Neuron (in vitro differentiated cells): ENCODE measurements at regions not wholly inside any gene's neighbourhood (a gene's known extent, or its start where the extent isn't known, plus 50 kb on each side); places are given as distances from the start of the nearest gene placed in this dataset.
"Not testable (repeated sequence)": the region's sequence is repeated elsewhere in the genome, so short reads cannot be mapped to it uniquely, and the experiment has no call there.

Experiments used
- H2AFZ ChIP-seq: one replicate; pipeline ENCODE4 v1.6.1; 2013; ENCODE audit warnings: low read depth, mild to moderate bottlenecking, inconsistent platforms, low read length, moderate library complexity
- H3K27me3 ChIP-seq: one replicate; pipeline ENCODE4 v1.6.1; 2013; ENCODE audit warnings: low read length; ENCODE audit not compliant: insufficient read depth
- H3K36me3 ChIP-seq: one replicate; pipeline ENCODE4 v1.6.1; 2013; ENCODE audit warnings: low read length; ENCODE audit not compliant: insufficient read depth
- H3K4me1 ChIP-seq: one replicate; pipeline ENCODE4 v1.6.1; 2013; ENCODE audit warnings: low read length; ENCODE audit not compliant: insufficient read depth
- H3K4me3 ChIP-seq: 2 replicates; pipeline ENCODE4 v1.5.1; 2013; ENCODE audit warnings: mild to moderate bottlenecking, low read length, moderate library complexity
- H3K9me3 ChIP-seq: one replicate; pipeline ENCODE4 v1.6.1; 2013; ENCODE audit warnings: low read length

- Histone ChIP-seq H3K4me3 (no peak overlapping the region), H3K36me3 (no peaks in the 10 kb centered on the region), H2AFZ (no peak overlapping the region), H3K4me1 (no peaks in the 10 kb centered on the region), H3K9me3 (no peaks in the 10 kb centered on the region), H3K27me3 (no peaks in the 10 kb centered on the region)
These were observed 682.2 kb upstream of the ANKRD30A start for GRCh38 chr10:36443233-36443632.

GRCh38 chr10:36441557-36441956 lies 683.8 kb upstream of the ANKRD30A start:
- no peaks in the 10 kb centered on the region for H3K27me3 ChIP-seq
- H3K4me3 ChIP-seq = no peak overlapping the region

GRCh38 chr10:36440539-36440938 lies 684.9 kb upstream of the ANKRD30A start:
- Histone ChIP-seq H3K4me3 (no peak overlapping the region), H3K9me3 (no peaks in the 10 kb centered on the region), H3K36me3 (no peaks in the 10 kb centered on the region), H3K4me1 (no peaks in the 10 kb centered on the region), H3K27me3 (no peaks in the 10 kb centered on the region), H2AFZ (no peak overlapping the region)

More at GRCh38 chr10:36441557-36441956, 683.8 kb upstream of the ANKRD30A start:
- Histone ChIP-seq H3K4me1 (no peaks in the 10 kb centered on the region), H2AFZ (no peak overlapping the region), H3K36me3 (no peaks in the 10 kb centered on the region), H3K9me3 (no peaks in the 10 kb centered on the region)

GRCh38 chr10:36437367-36437766 lies 688.0 kb upstream of the ANKRD30A start:
- no peak overlapping the region for H3K4me3 ChIP-seq
- H2AFZ ChIP-seq = no peak overlapping the region
- no peaks in the 10 kb centered on the region for H3K9me3 ChIP-seq
- no peaks in the 10 kb centered on the region for H3K27me3 ChIP-seq
- H3K4me1 ChIP-seq = no peaks in the 10 kb centered on the region
- no peaks in the 10 kb centered on the region for H3K36me3 ChIP-seq

GRCh38 chr10:36428507-36428906 lies 696.9 kb upstream of the ANKRD30A start:
- no peaks in the 10 kb centered on the region for H3K36me3 ChIP-seq
- H2AFZ ChIP-seq = no peak overlapping the region
- no peaks in the 10 kb centered on the region for H3K4me1 ChIP-seq
- H3K27me3 ChIP-seq = no peaks in the 10 kb centered on the region
- H3K4me3 ChIP-seq = no peak overlapping the region
- no peaks in the 10 kb centered on the region for H3K9me3 ChIP-seq

- Histone ChIP-seq H3K4me1 (no peaks in the 10 kb centered on the region), H3K36me3 (no peaks in the 10 kb centered on the region), H2AFZ (no peak overlapping the region), H3K9me3 (no peaks in the 10 kb centered on the region), H3K4me3 (no peak overlapping the region), H3K27me3 (no peaks in the 10 kb centered on the region)
These were observed 700.1 kb upstream of the ANKRD30A start for GRCh38 chr10:36425131-36425797.

- Histone ChIP-seq H3K4me1 (no peaks in the 10 kb centered on the region), H2AFZ (no peak overlapping the region), H3K4me3 (no peak overlapping the region), H3K27me3 (no peaks in the 10 kb centered on the region), H3K9me3 (no peaks in the 10 kb centered on the region), H3K36me3 (no peaks in the 10 kb centered on the region)
These were observed 700.9 kb upstream of the ANKRD30A start for GRCh38 chr10:36424502-36424901.

- Histone ChIP-seq H2AFZ (no peak overlapping the region), H3K4me3 (no peak overlapping the region), H3K4me1 (no peaks in the 10 kb centered on the region), H3K27me3 (no peaks in the 10 kb centered on the region), H3K9me3 (no peaks in the 10 kb centered on the region), H3K36me3 (no peaks in the 10 kb centered on the region)
These were observed 701.6 kb upstream of the ANKRD30A start for GRCh38 chr10:36423821-36424248.

- Histone ChIP-seq H2AFZ (no peak overlapping the region), H3K9me3 (no peaks in the 10 kb centered on the region), H3K36me3 (no peaks in the 10 kb centered on the region), H3K27me3 (no peaks in the 10 kb centered on the region), H3K4me3 (no peak overlapping the region), H3K4me1 (no peaks in the 10 kb centered on the region)
These were observed 703.4 kb upstream of the ANKRD30A start for GRCh38 chr10:36421992-36422391.

- H3K36me3 ChIP-seq = no peaks in the 10 kb centered on the region
- H2AFZ ChIP-seq = no peak overlapping the region
- no peaks in the 10 kb centered on the region for H3K4me1 ChIP-seq
- no peaks in the 10 kb centered on the region for H3K9me3 ChIP-seq
- H3K4me3 ChIP-seq = no peak overlapping the region
- H3K27me3 ChIP-seq = no peaks in the 10 kb centered on the region
These were observed 708.9 kb upstream of the ANKRD30A start for GRCh38 chr10:36416513-36416912.

GRCh38 chr10:36412942-36413341 lies 712.5 kb upstream of the ANKRD30A start:
- no peaks in the 10 kb centered on the region for H3K27me3 ChIP-seq
- no peaks in the 10 kb centered on the region for H3K36me3 ChIP-seq
- H3K4me1 ChIP-seq = no peaks in the 10 kb centered on the region
- no peak overlapping the region for H3K4me3 ChIP-seq
- H3K9me3 ChIP-seq = no peaks in the 10 kb centered on the region
- H2AFZ ChIP-seq = no peak overlapping the region

- not testable (repeated sequence) for H3K36me3 ChIP-seq, H3K4me1 ChIP-seq, H2AFZ ChIP-seq, H3K4me3 ChIP-seq, H3K9me3 ChIP-seq, H3K27me3 ChIP-seq
These were observed 725.2 kb upstream of the ANKRD30A start for GRCh38 chr10:36400238-36400637.

GRCh38 chr10:36393801-36394200 lies 731.6 kb upstream of the ANKRD30A start:
- H3K9me3 ChIP-seq = no peaks in the 10 kb centered on the region
- no peaks in the 10 kb centered on the region for H3K27me3 ChIP-seq
- no peak overlapping the region for H2AFZ ChIP-seq
- H3K4me1 ChIP-seq = no peaks in the 10 kb centered on the region
- H3K36me3 ChIP-seq = no peaks in the 10 kb centered on the region
- H3K4me3 ChIP-seq = no peak overlapping the region

- H3K4me3 ChIP-seq = no peak overlapping the region
- no peaks in the 10 kb centered on the region for H3K36me3 ChIP-seq
- no peaks in the 10 kb centered on the region for H3K9me3 ChIP-seq
- H3K4me1 ChIP-seq = no peaks in the 10 kb centered on the region
- no peaks in the 10 kb centered on the region for H3K27me3 ChIP-seq
- H2AFZ ChIP-seq = no peak overlapping the region
These were observed 734.0 kb upstream of the ANKRD30A start for GRCh38 chr10:36391405-36391804.
